ENCODE measurements at regions not wholly inside any gene's neighbourhood (a gene's known extent, or its start where the extent isn't known, plus 50 kb on each side); places are given as distances from the start of the nearest gene placed in this dataset.

DNA sequence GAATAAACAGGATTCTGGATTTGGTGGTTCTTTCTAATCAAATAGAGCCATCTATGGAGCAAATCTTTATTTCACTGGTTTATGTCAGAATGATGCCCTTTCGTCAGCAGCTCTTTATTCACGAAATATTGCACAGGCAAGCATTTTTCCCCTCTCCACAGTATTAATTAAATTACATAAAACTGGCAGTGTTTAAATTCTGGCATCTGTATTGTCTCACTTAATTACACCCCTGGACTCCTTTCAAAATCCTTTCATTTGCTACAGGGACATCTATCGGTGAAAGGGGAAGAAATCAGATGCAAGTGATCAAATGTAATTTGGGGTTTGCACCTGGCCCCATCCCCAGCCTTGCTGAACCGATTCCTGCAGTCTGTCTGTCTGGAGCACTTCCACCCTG lies 801.9 kb downstream of the QKI start:
- TF ChIP-seq POLR2AphosphoS5 (IDR thresholded peaks at IDR 0.05; ENCODE audit: low read depth, low read length) (no peak), REST (IDR thresholded peaks at IDR 0.05; ENCODE audit: insufficient read depth in 1 of 2, low read depth in 2 of 2, low read length in 2 of 2) (no peak), SIN3A (IDR thresholded peaks at IDR 0.05; ENCODE audit: borderline replicate concordance, insufficient read depth, low read length) (no peak), TAF1 (IDR thresholded peaks at IDR 0.05; ENCODE audit: borderline replicate concordance, insufficient read depth, low read length) (no peak), FOXP2 (optimal IDR thresholded peaks at IDR 0.05; ENCODE audit: borderline replicate concordance, extremely low read depth, extremely low read length, insufficient read depth) (no peak)
